DND-41 (cell line): ENCODE measurements at regions not wholly inside any gene's neighbourhood (a gene's known extent, or its start where the extent isn't known, plus 50 kb on each side); places are given as distances from the start of the nearest gene placed in this dataset.

Experiments used
- ATAC-seq: fragments of 200-7000 bp; cut with Tn5 transposase; 3 replicates; pipeline ENCODE4 v1.9.1; 2021; ENCODE audit warnings: low read depth; ENCODE audit not compliant: insufficient read depth
- DNase-seq: peaks from one replicate; pipeline ENCODE4 v3.0.0-alpha.2; 2020
- H2AFZ ChIP-seq: 2 replicates; pipeline ENCODE4 v1.6.0; 2012; ENCODE audit warnings: low read depth, low read length
- H3K27ac ChIP-seq: 2 replicates; pipeline ENCODE4 v1.5.1; 2012; ENCODE audit warnings: low read length, inconsistent platforms
- H3K27me3 ChIP-seq: fragments of 200-600 bp; sonication (generic); 2 replicates; pipeline ENCODE4 v1.6.0; 2012; ENCODE audit warnings: low read length, mild to moderate bottlenecking, inconsistent platforms; ENCODE audit not compliant: insufficient read depth, poor library complexity
- H3K36me3 ChIP-seq: 2 replicates; pipeline ENCODE4 v1.5.1; 2012; ENCODE audit warnings: low read length, inconsistent platforms; ENCODE audit not compliant: insufficient read depth
- H3K4me1 ChIP-seq: 2 replicates; pipeline ENCODE4 v1.5.1; 2012; ENCODE audit warnings: mild to moderate bottlenecking, low read length; ENCODE audit not compliant: insufficient read depth
- H3K4me2 ChIP-seq: 2 replicates; pipeline ENCODE4 v1.6.0; 2012; ENCODE audit warnings: mild to moderate bottlenecking, moderate library complexity, low read length, inconsistent platforms; ENCODE audit not compliant: insufficient read depth
- H3K4me3 ChIP-seq, 2 experiments: fragments of 200-600 bp in 1 of 2; shearing (Covaris generic) in 1 of 2; 2 replicates each; pipeline ENCODE4 v1.5.1; 2012 to 2016; ENCODE audit warnings: inconsistent platforms in 2 of 2, low read length in 2 of 2, mild to moderate bottlenecking in 2 of 2, low read depth in 1 of 2, moderate library complexity in 1 of 2
- H3K79me2 ChIP-seq: 2 replicates; pipeline ENCODE4 v1.6.0; 2012; ENCODE audit warnings: low read length, inconsistent platforms; ENCODE audit not compliant: insufficient read depth
- H3K9ac ChIP-seq: 2 replicates; pipeline ENCODE4 v1.6.0; 2012; ENCODE audit warnings: low read depth, mild to moderate bottlenecking, inconsistent platforms, low read length, moderate library complexity
- H3K9me3 ChIP-seq: 2 replicates; pipeline ENCODE4 v1.5.1; 2012; ENCODE audit warnings: low read length, moderate library complexity, mild to moderate bottlenecking, inconsistent platforms; ENCODE audit not compliant: insufficient read depth, severe bottlenecking
- H4K20me1 ChIP-seq: 2 replicates; pipeline ENCODE4 v1.6.0; 2012; ENCODE audit warnings: low read length; ENCODE audit not compliant: insufficient read depth
- CTCF ChIP-seq: IDR thresholded peaks from 2 replicates; pipeline ENCODE4 v1.5.1; 2012; ENCODE audit warnings: borderline replicate concordance, low read length, moderate library complexity, mild to moderate bottlenecking; ENCODE audit not compliant: poor library complexity, severe bottlenecking; ENCODE audit errors: extremely low read depth
- EZH2 ChIP-seq: IDR thresholded peaks from 3 replicates; pipeline ENCODE4 v1.6.1; 2012; ENCODE audit warnings: borderline replicate concordance, low read depth, mild to moderate bottlenecking, moderate library complexity, low read length, inconsistent platforms; ENCODE audit not compliant: severe bottlenecking

DNA sequence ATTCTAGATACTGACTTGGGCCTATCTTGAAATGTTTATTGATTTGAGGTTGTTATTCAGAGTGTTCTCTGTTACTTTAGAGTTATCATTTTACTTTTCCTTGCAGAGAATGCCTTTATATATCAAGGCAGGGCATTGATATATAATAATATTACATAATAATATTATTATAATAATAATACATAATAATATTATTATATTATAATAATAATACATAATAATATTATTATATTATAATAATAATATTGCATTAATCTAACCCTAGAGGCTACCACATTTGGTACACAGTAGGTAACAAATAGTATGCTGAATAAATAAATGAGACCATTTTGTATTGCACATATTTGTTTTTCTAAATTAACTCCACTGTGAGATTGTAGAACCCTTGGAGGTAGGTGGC is 216.3 kb downstream of the EFHB start:
- no peaks in the 10 kb centered on the region for H3K4me1 ChIP-seq
- ATAC-seq (no peak), DNase-seq (no peak)
- H3K9ac ChIP-seq, result no peak overlapping the region
- H4K20me1 ChIP-seq, result no peaks in the 10 kb centered on the region
- H3K4me2 ChIP-seq, result no peak overlapping the region
- H3K79me2 ChIP-seq, result no peaks in the 10 kb centered on the region
- no peak overlapping the region for H3K27ac ChIP-seq
- no peak overlapping the region for H3K4me3 ChIP-seq
- H3K36me3 ChIP-seq, result no peaks in the 10 kb centered on the region
- TF ChIP-seq CTCF (no peak), EZH2 (no peak)
- H3K27me3 ChIP-seq, result no peaks in the 10 kb centered on the region
- H2AFZ ChIP-seq, result no peak overlapping the region
- no peaks in the 10 kb centered on the region for H3K9me3 ChIP-seq

DNA sequence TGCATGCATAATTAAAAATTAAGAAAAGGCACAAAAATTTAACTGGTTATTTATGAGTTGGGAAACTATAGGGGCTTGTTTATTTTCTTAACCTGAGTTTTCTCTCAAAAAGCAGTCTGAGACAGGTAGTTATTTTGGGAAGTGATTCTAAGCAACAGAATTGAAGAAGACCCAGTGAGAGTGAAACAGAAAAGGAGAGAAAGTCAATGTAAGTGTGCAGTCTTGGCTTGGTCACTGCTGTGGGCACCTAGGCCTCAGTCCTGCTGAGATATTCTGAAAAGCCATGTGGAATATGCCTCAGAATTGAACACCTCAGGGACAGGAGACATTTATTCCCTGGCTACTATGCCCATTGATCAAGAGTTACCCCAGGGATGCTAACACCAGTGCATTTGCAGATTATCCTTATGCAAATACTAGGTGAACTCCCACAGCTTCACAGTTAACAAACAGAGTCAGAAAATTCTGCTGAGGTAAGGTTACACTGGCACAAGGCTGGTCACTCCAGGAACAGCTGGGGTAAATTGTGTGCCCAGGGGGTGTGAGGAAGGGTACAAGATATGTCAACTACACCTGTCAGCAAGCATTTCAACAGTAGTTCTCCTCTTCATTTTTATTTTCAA is 222.7 kb downstream of the EFHB start:
- Histone ChIP-seq H3K4me3 (no peak overlapping the region), H3K79me2 (no peaks in the 10 kb centered on the region), H3K4me1 (no peaks in the 10 kb centered on the region), H4K20me1 (no peaks in the 10 kb centered on the region), H3K9ac (no peak overlapping the region), H3K27me3 (no peaks in the 10 kb centered on the region), H3K27ac (no peak overlapping the region), H3K36me3 (no peaks in the 10 kb centered on the region), H2AFZ (no peak overlapping the region), H3K9me3 (no peaks in the 10 kb centered on the region), H3K4me2 (no peak overlapping the region)
- DNase-seq, result no peak
- ATAC-seq, result no peak
- TF ChIP-seq CTCF (no peak), EZH2 (no peak)

DNA sequence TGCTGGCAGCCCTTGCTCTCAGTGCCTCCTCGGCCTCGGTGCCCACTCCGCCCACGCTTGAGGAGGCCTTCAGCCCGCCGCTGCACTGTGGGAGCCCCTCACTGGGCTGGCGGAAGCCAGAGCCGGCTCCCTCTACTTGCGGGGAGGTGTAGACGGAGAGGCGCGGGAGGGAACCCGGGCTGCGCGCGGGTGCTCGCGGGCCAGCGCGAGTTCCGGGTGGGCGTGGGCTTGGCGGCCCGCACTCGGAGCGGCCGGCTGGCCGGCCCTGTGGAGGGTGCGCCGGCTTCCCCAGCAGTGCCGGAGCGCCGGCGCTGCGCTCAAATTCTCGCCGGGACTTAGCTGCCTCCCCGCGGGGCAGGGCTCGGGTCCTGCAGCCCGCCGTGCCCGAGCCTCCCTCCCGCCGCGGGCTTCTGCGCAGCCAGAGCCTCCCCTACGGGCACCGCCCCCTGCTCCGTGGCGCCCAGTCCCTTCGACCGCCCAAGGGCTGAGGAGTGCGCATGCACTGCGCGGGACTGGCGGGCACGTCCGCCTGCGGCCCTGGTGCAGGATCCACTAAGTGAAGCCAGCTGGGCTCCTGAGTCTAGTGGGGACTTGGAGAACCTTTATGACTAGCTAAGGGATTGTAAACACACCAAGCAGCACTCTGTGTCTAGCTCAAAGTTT is 231.5 kb downstream of the EFHB start:
- no peak overlapping the region for H3K9ac ChIP-seq
- no peaks in the 10 kb centered on the region for H3K9me3 ChIP-seq
- H2AFZ ChIP-seq, result no peak overlapping the region
- H4K20me1 ChIP-seq, result no peaks in the 10 kb centered on the region
- no peaks in the 10 kb centered on the region for H3K36me3 ChIP-seq
- DNase-seq (no peak), ATAC-seq (no peak)
- no peaks in the 10 kb centered on the region for H3K79me2 ChIP-seq
- H3K27ac ChIP-seq, result no peak overlapping the region
- no peak for TF ChIP-seq EZH2
- TF ChIP-seq CTCF, result no peak
- H3K27me3 ChIP-seq, result no peaks in the 10 kb centered on the region
- H3K4me3 ChIP-seq, result no peak overlapping the region
- H3K4me2 ChIP-seq, result no peak overlapping the region
- no peaks in the 10 kb centered on the region for H3K4me1 ChIP-seq

DNA sequence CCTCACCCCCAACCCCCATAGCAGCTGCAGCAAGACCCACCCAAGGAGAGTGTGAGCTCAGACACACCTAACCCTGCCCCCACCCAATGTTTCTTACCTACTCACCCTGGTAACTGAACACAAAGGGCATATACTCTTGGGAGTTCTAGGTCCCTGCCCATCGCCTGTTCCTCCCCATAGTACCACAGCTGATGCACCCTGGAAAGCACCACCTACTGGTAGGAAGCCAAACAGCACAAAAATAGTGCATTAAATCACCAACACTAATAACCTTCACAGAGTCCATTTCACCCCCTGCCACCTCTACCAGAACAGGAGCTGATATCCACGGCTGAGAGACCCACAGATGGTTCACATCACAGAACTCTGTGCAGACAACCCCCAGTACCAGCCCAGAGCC is 245.2 kb downstream of the EFHB start:
- H3K27ac ChIP-seq, result no peak overlapping the region
- H4K20me1 ChIP-seq, result no peaks in the 10 kb centered on the region
- no peak overlapping the region for H3K9ac ChIP-seq
- no peak for ATAC-seq
- H3K36me3 ChIP-seq, result no peaks in the 10 kb centered on the region
- no peaks in the 10 kb centered on the region for H3K79me2 ChIP-seq
- TF ChIP-seq EZH2, result no peak
- peak; percentile 23 for TF ChIP-seq CTCF
- no peak for DNase-seq
- no peaks in the 10 kb centered on the region for H3K4me1 ChIP-seq
- H3K4me3 ChIP-seq, result no peak overlapping the region
- H3K9me3 ChIP-seq, result no peaks in the 10 kb centered on the region
- no peak overlapping the region for H3K4me2 ChIP-seq
- H3K27me3 ChIP-seq, result no peaks in the 10 kb centered on the region
- H2AFZ ChIP-seq, result no peak overlapping the region
